Esophagus muscularis mucosa (tissue), 4 donors: ENCODE measurements at regions not wholly inside any gene's neighbourhood (a gene's known extent, or its start where the extent isn't known, plus 50 kb on each side); places are given as distances from the start of the nearest gene placed in this dataset.

Experiments
- DNase-seq: peaks from one replicate; pipeline ENCODE4 v3.0.0-alpha.2; 2017; ENCODE audit errors: extremely low spot score
- H3K27ac ChIP-seq, 4 donors: fragments of 200-600 bp; sonication (generic); replicated peaks in 1 of 4; 1 replicate in 3 of 4; 2 replicates in 1 of 4; pipeline ENCODE4 v1.5.1; 2016 to 2019; ENCODE audit warnings: mild to moderate bottlenecking in 1 of 4
- H3K27me3 ChIP-seq, 4 donors: fragments of 200-600 bp; sonication (generic); one replicate each; pipeline versions ENCODE4 v1.5.1 to v1.6.0; 2016 to 2019
- H3K36me3 ChIP-seq, 4 donors: fragments of 200-600 bp; sonication (generic); one replicate each; pipeline ENCODE4 v1.5.1; 2016 to 2019
- H3K4me1 ChIP-seq, 4 donors: fragments of 200-600 bp; sonication (generic); one replicate each; pipeline ENCODE4 v1.5.1; 2016 to 2019
- H3K4me3 ChIP-seq, 4 donors: fragments of 200-600 bp; sonication (generic); 1 replicate in 2 of 4; 2 replicates in 2 of 4; pipeline ENCODE4 v1.5.1; 2016 to 2019; ENCODE audit warnings: mild to moderate bottlenecking in 4 of 4, moderate library complexity in 1 of 4
- H3K9me3 ChIP-seq, 4 donors: fragments of 200-600 bp; sonication (generic); 1 replicate in 3 of 4; 2 replicates in 1 of 4; pipeline ENCODE4 v1.5.1; 2016 to 2019
- CTCF ChIP-seq, 3 experiments: fragments of 200-600 bp in 2 of 3; fragments of 450-650 bp in 1 of 3; sonication (generic) in 2 of 3; IDR thresholded peaks; one replicate each; pipeline ENCODE4 v1.5.1; 2017 to 2019; ENCODE audit warnings: antibody characterized with exemption in 3 of 3, mild to moderate bottlenecking in 2 of 3, moderate library complexity in 1 of 3
- EP300 ChIP-seq: sonication (generic); formaldehyde crosslinking; IDR thresholded peaks from one replicate; pipeline ENCODE4 v1.6.1; 2017; ENCODE audit warnings: antibody characterized with exemption
- POLR2A ChIP-seq: fragments of 450-650 bp; IDR thresholded peaks from one replicate; pipeline ENCODE4 v1.6.1; 2017; ENCODE audit warnings: antibody characterized with exemption, moderate library complexity, mild to moderate bottlenecking, low read depth
- POLR2AphosphoS5 ChIP-seq, 2 donors: sonication (generic); formaldehyde crosslinking; IDR thresholded peaks; one replicate each; pipeline ENCODE4 v1.6.1; 2017; ENCODE audit warnings: antibody characterized with exemption in 2 of 2
- WGBS: methylation state at CpG from one replicate; pipeline ENCODE4 v1.1.5; 2018; 5-methylcytosine and 5-hydroxymethylcytosine counted together
- intact Hi-C: fragments of 100-400 bp; cut with DNase I; formaldehyde crosslinking; loops from one replicate; pipeline ENCODE4 v1.15.1; 2023

GRCh38 chr18:41197967-41198366 is 757.1 kb upstream of the PIK3C3 start:
- Histone ChIP-seq H3K4me1 (no peaks in the 10 kb centered on the region), H3K36me3 (no peaks in the 10 kb centered on the region), H3K9me3 (peaks cover 0 to 4% (median 0%) of the 10 kb centered on the region in 4 donors), H3K27ac (no peak overlapping the region), H3K27me3 (no peaks in the 10 kb centered on the region), H3K4me3 (no peak overlapping the region)
- DNase-seq = no peak
- WGBS = 86% methylated on average over 2 of the region's 2 CpGs
- intact Hi-C loops = no loop called here
- TF ChIP-seq CTCF (IDR thresholded peaks at IDR 0.05) (no peak), POLR2AphosphoS5 (IDR thresholded peaks at IDR 0.05) (no peak), POLR2A (no peak), EP300 (no peak)

GRCh38 chr18:41170346-41170745 is 784.7 kb upstream of the PIK3C3 start:
- Histone ChIP-seq H3K27me3 (no peaks in the 10 kb centered on the region), H3K4me1 (no peaks in the 10 kb centered on the region), H3K36me3 (no peaks in the 10 kb centered on the region), H3K27ac (no peak overlapping the region), H3K4me3 (no peak overlapping the region), H3K9me3 (no peaks in the 10 kb centered on the region)
- no peak for DNase-seq
- 73% methylated on average over 5 of the region's 5 CpGs for WGBS
- intact Hi-C loops = no loop called here
- no peak for TF ChIP-seq POLR2AphosphoS5 (IDR thresholded peaks at IDR 0.05)
- no peak for TF ChIP-seq POLR2A
- TF ChIP-seq EP300 = no peak

- H3K4me1 ChIP-seq = no peaks in the 10 kb centered on the region
- TF ChIP-seq EP300 = no peak
- TF ChIP-seq POLR2A = no peak
- no peak for TF ChIP-seq CTCF (IDR thresholded peaks at IDR 0.05)
- TF ChIP-seq POLR2AphosphoS5 (IDR thresholded peaks at IDR 0.05) = no peak
- no peak for DNase-seq
- intact Hi-C loops = no loop called here
- H3K27me3 ChIP-seq = no peaks in the 10 kb centered on the region
- H3K36me3 ChIP-seq = no peaks in the 10 kb centered on the region
- H3K9me3 ChIP-seq = no peaks in the 10 kb centered on the region
- H3K27ac ChIP-seq = no peak overlapping the region
- no peak overlapping the region for H3K4me3 ChIP-seq
- WGBS = 73% methylated on average over 2 of the region's 2 CpGs
These were observed 789.4 kb upstream of the PIK3C3 start for GRCh38 chr18:41165625-41166024.

GRCh38 chr18:41162781-41163180 is 792.3 kb upstream of the PIK3C3 start:
- DNase-seq = no peak
- Histone ChIP-seq H3K27me3 (no peaks in the 10 kb centered on the region), H3K9me3 (no peaks in the 10 kb centered on the region), H3K36me3 (no peaks in the 10 kb centered on the region), H3K4me3 (no peak overlapping the region), H3K27ac (no peak overlapping the region), H3K4me1 (no peaks in the 10 kb centered on the region)
- 66% methylated on average over 4 of the region's 4 CpGs for WGBS
- intact Hi-C loops = no loop called here
- TF ChIP-seq EP300 (no peak), POLR2AphosphoS5 (IDR thresholded peaks at IDR 0.05) (no peak), CTCF (IDR thresholded peaks at IDR 0.05) (no peak)

GRCh38 chr18:41162191-41162590 is 792.8 kb upstream of the PIK3C3 start:
- 67% methylated on average over 4 of the region's 4 CpGs for WGBS
- no peaks in the 10 kb centered on the region for H3K4me1 ChIP-seq
- TF ChIP-seq CTCF (IDR thresholded peaks at IDR 0.05) (no peak), POLR2AphosphoS5 (IDR thresholded peaks at IDR 0.05) (no peak), EP300 (no peak), POLR2A (no peak)
- no peaks in the 10 kb centered on the region for H3K36me3 ChIP-seq
- intact Hi-C loops = no loop called here
- H3K27me3 ChIP-seq = no peaks in the 10 kb centered on the region
- DNase-seq = no peak
- H3K27ac ChIP-seq = no peak overlapping the region
- no peaks in the 10 kb centered on the region for H3K9me3 ChIP-seq
- no peak overlapping the region for H3K4me3 ChIP-seq
